ENCODE measurements at regions not wholly inside any gene's neighbourhood (a gene's known extent, or its start where the extent isn't known, plus 50 kb on each side); places are given as distances from the start of the nearest gene placed in this dataset.

DNA sequence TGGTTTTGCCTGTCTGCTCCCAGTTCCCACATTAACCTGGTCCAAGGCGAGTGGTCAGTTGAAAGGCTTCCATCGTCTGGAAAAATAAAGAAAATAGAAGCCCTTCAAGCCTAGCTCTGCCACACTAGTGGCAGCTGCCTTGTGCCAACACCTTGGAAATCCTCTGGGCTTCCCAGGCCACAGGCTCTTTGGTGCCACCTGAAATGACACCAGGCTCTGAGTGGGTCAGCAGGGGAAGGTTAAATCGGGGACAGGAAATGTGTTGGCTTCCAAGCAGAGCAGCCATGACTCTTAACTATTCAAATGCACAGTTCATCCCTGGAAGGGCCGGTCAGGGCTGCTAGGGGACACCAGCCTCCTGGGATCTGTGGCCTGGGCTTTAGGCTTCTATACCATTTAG, 558.7 kb downstream of the MATN1 start:
- ATAC-seq, result no peak
- TF ChIP-seq ZNF565 (CRISPR knock-in tag; conservative IDR thresholded peaks at IDR 0.05; ENCODE audit: low read depth) (no peak), GLIS3 (CRISPR knock-in tag; IDR thresholded peaks at IDR 0.05) (no peak), TOX (CRISPR knock-in tag; IDR thresholded peaks at IDR 0.05; ENCODE audit: borderline replicate concordance) (no peak), RARB (CRISPR knock-in tag; IDR thresholded peaks at IDR 0.05) (no peak), CSDC2 (CRISPR knock-in tag; IDR thresholded peaks at IDR 0.05) (no peak), ZFP30 (CRISPR knock-in tag; IDR thresholded peaks at IDR 0.05) (no peak), SNAI2 (CRISPR knock-in tag; IDR thresholded peaks at IDR 0.05) (no peak), ARNTL (CRISPR knock-in tag; IDR thresholded peaks at IDR 0.05; ENCODE audit: borderline replicate concordance, low read depth) (no peak), ZNF8 (CRISPR knock-in tag; IDR thresholded peaks at IDR 0.05) (no peak)
- TF ChIP-seq, protein P1, sequence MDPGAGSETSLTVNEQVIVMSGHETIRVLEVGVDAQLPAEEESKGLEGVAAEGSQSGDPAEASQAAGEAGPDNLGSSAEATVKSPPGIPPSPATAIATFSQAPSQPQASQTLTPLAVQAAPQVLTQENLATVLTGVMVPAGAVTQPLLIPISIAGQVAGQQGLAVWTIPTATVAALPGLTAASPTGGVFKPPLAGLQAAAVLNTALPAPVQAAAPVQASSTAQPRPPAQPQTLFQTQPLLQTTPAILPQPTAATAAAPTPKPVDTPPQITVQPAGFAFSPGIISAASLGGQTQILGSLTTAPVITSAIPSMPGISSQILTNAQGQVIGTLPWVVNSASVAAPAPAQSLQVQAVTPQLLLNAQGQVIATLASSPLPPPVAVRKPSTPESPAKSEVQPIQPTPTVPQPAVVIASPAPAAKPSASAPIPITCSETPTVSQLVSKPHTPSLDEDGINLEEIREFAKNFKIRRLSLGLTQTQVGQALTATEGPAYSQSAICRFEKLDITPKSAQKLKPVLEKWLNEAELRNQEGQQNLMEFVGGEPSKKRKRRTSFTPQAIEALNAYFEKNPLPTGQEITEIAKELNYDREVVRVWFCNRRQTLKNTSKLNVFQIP (CRISPR knock-in tag; IDR thresholded peaks at IDR 0.05; ENCODE audit: borderline replicate concordance, low read depth), result no peak
- TF ChIP-seq, protein P2, sequence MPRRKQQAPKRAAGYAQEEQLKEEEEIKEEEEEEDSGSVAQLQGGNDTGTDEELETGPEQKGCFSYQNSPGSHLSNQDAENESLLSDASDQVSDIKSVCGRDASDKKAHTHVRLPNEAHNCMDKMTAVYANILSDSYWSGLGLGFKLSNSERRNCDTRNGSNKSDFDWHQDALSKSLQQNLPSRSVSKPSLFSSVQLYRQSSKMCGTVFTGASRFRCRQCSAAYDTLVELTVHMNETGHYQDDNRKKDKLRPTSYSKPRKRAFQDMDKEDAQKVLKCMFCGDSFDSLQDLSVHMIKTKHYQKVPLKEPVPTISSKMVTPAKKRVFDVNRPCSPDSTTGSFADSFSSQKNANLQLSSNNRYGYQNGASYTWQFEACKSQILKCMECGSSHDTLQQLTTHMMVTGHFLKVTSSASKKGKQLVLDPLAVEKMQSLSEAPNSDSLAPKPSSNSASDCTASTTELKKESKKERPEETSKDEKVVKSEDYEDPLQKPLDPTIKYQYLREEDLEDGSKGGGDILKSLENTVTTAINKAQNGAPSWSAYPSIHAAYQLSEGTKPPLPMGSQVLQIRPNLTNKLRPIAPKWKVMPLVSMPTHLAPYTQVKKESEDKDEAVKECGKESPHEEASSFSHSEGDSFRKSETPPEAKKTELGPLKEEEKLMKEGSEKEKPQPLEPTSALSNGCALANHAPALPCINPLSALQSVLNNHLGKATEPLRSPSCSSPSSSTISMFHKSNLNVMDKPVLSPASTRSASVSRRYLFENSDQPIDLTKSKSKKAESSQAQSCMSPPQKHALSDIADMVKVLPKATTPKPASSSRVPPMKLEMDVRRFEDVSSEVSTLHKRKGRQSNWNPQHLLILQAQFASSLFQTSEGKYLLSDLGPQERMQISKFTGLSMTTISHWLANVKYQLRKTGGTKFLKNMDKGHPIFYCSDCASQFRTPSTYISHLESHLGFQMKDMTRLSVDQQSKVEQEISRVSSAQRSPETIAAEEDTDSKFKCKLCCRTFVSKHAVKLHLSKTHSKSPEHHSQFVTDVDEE (CRISPR knock-in tag; IDR thresholded peaks at IDR 0.05), result no peak
- TF ChIP-seq, protein P3, sequence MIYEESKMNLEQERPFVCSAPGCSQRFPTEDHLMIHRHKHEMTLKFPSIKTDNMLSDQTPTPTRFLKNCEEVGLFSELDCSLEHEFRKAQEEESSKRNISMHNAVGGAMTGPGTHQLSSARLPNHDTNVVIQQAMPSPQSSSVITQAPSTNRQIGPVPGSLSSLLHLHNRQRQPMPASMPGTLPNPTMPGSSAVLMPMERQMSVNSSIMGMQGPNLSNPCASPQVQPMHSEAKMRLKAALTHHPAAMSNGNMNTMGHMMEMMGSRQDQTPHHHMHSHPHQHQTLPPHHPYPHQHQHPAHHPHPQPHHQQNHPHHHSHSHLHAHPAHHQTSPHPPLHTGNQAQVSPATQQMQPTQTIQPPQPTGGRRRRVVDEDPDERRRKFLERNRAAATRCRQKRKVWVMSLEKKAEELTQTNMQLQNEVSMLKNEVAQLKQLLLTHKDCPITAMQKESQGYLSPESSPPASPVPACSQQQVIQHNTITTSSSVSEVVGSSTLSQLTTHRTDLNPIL (CRISPR knock-in tag; IDR thresholded peaks at IDR 0.05; ENCODE audit: low read depth), result no peak
- TF ChIP-seq, protein P4, sequence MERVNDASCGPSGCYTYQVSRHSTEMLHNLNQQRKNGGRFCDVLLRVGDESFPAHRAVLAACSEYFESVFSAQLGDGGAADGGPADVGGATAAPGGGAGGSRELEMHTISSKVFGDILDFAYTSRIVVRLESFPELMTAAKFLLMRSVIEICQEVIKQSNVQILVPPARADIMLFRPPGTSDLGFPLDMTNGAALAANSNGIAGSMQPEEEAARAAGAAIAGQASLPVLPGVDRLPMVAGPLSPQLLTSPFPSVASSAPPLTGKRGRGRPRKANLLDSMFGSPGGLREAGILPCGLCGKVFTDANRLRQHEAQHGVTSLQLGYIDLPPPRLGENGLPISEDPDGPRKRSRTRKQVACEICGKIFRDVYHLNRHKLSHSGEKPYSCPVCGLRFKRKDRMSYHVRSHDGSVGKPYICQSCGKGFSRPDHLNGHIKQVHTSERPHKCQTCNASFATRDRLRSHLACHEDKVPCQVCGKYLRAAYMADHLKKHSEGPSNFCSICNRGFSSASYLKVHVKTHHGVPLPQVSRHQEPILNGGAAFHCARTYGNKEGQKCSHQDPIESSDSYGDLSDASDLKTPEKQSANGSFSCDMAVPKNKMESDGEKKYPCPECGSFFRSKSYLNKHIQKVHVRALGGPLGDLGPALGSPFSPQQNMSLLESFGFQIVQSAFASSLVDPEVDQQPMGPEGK (CRISPR knock-in tag; IDR thresholded peaks at IDR 0.05; ENCODE audit: borderline replicate concordance), result no peak

DNA sequence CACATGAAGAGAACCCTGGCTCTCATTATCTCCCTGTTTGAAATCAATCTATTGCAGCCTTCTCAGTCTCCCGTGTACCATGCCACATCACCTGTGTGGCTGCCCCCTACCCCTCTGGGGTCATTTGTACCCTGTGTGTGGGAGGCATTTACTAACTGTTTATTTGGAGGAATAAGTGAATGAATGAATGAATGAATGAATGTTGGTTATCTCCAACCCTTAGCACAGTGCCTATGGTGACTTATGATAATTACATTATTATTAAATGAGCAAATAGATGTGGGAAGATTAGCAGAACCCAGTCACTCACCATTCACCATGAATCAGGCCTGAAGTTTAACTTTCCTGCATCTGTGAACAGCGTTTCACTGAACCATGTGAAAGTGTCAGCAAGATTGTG, 560.8 kb downstream of the MATN1 start:
- no peak for ATAC-seq

DNA sequence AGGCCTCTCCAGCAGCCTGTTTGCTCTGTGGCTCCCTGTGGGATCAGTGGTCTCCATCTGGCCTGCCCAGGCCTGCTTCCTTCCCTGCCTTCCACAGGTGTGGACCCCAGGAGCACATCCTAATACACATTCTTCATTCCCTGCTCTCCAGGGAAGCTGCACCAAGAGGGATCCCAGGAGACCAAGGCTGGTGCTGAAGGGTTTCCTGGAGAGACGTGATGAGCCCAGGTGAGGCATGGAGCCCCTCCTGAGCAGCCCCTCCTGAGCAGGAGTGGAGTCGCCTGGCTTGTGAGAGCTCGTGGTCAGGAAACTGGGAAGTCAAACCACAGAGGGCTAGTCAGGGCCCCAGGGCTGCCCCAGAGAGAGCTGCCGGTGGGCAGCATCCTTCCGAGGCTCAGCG, 561.4 kb downstream of the MATN1 start:
- ATAC-seq, result no peak
- no peak for TF ChIP-seq ZNF70 (CRISPR knock-in tag; IDR thresholded peaks at IDR 0.05)
- TF ChIP-seq ZNF8 (CRISPR knock-in tag; IDR thresholded peaks at IDR 0.05), result no peak
- no peak for TF ChIP-seq ESRRG (CRISPR knock-in tag; IDR thresholded peaks at IDR 0.05)
- TF ChIP-seq ARNTL (CRISPR knock-in tag; IDR thresholded peaks at IDR 0.05; ENCODE audit: borderline replicate concordance, low read depth), result no peak
- no peak for TF ChIP-seq ZFP30 (CRISPR knock-in tag; IDR thresholded peaks at IDR 0.05)
- TF ChIP-seq, protein P4 (CRISPR knock-in tag; IDR thresholded peaks at IDR 0.05; ENCODE audit: borderline replicate concordance), result no peak
- no peak for TF ChIP-seq ZFP3 (CRISPR knock-in tag; IDR thresholded peaks at IDR 0.05)
- no peak for TF ChIP-seq GLIS3 (CRISPR knock-in tag; IDR thresholded peaks at IDR 0.05)
- TF ChIP-seq ZNF565 (CRISPR knock-in tag; conservative IDR thresholded peaks at IDR 0.05; ENCODE audit: low read depth), result no peak
- TF ChIP-seq, protein P3 (CRISPR knock-in tag; IDR thresholded peaks at IDR 0.05; ENCODE audit: low read depth), result no peak
- no peak for TF ChIP-seq ISL1 (CRISPR knock-in tag; IDR thresholded peaks at IDR 0.05)
- no peak for TF ChIP-seq OSR1 (CRISPR knock-in tag; IDR thresholded peaks at IDR 0.05)
- no peak for TF ChIP-seq ZC3H10 (CRISPR knock-in tag; IDR thresholded peaks at IDR 0.05)
- TF ChIP-seq, protein P1 (CRISPR knock-in tag; IDR thresholded peaks at IDR 0.05; ENCODE audit: borderline replicate concordance, low read depth), result no peak
- TF ChIP-seq RARB (CRISPR knock-in tag; IDR thresholded peaks at IDR 0.05), result no peak

More for the DNA sequence above, 560.8 kb downstream of the MATN1 start:
- TF ChIP-seq ZFP30 (CRISPR knock-in tag; IDR thresholded peaks at IDR 0.05) (no peak), ZFP3 (CRISPR knock-in tag; IDR thresholded peaks at IDR 0.05) (no peak), BACH2 (CRISPR knock-in tag; IDR thresholded peaks at IDR 0.05; ENCODE audit: borderline replicate concordance) (no peak)
- TF ChIP-seq, protein P5, sequence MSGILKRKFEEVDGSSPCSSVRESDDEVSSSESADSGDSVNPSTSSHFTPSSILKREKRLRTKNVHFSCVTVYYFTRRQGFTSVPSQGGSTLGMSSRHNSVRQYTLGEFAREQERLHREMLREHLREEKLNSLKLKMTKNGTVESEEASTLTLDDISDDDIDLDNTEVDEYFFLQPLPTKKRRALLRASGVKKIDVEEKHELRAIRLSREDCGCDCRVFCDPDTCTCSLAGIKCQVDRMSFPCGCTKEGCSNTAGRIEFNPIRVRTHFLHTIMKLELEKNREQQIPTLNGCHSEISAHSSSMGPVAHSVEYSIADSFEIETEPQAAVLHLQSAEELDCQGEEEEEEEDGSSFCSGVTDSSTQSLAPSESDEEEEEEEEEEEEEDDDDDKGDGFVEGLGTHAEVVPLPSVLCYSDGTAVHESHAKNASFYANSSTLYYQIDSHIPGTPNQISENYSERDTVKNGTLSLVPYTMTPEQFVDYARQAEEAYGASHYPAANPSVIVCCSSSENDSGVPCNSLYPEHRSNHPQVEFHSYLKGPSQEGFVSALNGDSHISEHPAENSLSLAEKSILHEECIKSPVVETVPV (CRISPR knock-in tag; IDR thresholded peaks at IDR 0.05), result no peak
